Dermis blood vessel endothelial cell (primary cell): ENCODE measurements at regions not wholly inside any gene's neighbourhood (a gene's known extent, or its start where the extent isn't known, plus 50 kb on each side); places are given as distances from the start of the nearest gene placed in this dataset.
A peak's percentile ranks its signal among the peaks of the same experiment; 100 is the strongest.
"Not testable (repeated sequence)": the region's sequence is repeated elsewhere in the genome, so short reads cannot be mapped to it uniquely, and the experiment has no call there.

Source experiments
- DNase-seq: peaks from one replicate; pipeline ENCODE4 v3.0.0; 2010

DNA sequence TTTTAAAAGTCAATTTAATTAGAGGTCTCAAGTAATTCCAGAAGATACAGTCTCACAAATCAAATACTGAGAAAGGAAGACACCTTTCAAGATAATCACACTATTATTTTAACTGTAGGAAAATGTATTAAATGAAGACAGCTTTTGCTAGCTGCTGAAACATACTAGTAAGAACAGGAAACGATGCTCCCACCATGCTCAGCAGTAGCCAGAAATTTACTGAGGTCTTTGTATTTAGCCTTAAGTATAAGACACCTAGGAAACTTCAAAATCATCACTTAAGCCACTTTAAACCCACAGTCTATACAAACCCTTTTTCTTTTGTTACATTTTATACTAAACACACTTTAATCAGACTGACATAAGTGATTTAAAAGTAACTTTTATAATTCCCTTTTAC, 72.7 kb upstream of the NPIPB12 start:
- not testable (repeated sequence) for DNase-seq

DNA sequence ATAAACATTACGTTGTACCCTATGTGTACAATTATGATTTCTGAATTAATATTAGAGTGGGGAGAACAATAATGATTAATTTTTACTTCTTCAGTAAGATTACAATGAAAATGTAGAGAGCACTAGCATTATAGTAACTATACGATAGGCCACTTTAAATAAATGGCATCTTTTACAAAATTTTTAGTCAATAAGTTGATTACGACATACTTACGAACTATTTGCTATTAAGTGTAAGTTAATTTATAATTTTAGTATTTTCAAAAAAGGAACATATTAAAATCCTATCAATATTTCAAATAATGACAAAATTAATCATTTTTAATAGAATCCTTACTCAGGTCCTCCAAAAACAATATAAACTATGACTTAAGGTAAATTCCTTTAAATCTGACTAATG, 75.6 kb upstream of the NPIPB12 start:
- not testable (repeated sequence) for DNase-seq

DNA sequence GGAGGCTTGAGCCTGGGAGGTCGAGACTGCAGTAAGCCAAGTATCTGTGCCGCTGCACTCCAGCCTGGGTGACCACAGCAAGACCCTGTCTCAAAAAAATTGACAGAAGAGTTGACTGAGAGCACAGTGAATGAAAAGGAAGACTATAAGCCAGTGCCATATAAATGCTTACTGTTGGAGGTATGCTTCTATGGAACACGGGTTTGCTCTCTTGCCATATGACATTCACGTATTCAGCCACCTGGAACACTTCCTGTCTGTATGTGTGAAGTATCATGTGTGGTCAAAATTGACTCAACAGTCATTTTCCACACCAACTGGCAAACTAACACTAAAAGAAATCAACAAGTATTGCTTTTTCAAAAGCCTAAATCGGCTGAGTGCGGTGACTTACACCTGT, 71.1 kb upstream of the SPN start:
- DNase-seq, result not testable (repeated sequence)

DNA sequence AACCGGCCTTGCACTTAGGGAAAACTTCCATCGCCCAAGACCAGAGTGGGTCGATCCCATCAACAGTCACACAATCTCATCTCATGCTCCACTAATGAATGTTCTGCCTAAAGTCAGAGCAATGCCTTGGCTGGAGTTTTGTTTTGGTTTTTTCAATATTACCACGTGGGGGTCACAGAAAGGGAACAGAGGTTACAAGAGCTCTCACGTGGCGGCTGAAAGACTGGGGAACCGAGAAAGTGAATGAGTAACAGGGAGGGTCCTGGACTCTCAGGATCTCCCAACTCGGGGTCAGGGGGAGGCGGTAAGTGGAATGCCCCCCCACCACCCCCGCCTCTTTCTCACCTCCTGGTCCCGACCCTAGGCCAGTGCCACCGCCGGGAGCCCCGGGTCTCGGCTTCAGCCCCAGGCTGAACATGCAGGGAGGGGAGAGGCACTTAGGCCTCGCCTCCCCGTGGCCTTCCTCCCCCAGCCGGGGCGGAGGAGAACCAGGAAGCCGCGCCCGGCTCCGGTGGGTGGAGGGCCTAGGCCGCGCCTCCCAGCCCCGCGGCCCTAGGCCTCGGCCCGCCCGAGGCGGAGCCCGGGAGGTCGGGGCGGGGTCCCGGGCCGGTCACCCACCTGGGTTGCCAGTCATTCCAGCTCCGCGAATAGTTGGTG, 68.7 kb upstream of the SPN start:
- peak; percentile 54 for DNase-seq

DNA sequence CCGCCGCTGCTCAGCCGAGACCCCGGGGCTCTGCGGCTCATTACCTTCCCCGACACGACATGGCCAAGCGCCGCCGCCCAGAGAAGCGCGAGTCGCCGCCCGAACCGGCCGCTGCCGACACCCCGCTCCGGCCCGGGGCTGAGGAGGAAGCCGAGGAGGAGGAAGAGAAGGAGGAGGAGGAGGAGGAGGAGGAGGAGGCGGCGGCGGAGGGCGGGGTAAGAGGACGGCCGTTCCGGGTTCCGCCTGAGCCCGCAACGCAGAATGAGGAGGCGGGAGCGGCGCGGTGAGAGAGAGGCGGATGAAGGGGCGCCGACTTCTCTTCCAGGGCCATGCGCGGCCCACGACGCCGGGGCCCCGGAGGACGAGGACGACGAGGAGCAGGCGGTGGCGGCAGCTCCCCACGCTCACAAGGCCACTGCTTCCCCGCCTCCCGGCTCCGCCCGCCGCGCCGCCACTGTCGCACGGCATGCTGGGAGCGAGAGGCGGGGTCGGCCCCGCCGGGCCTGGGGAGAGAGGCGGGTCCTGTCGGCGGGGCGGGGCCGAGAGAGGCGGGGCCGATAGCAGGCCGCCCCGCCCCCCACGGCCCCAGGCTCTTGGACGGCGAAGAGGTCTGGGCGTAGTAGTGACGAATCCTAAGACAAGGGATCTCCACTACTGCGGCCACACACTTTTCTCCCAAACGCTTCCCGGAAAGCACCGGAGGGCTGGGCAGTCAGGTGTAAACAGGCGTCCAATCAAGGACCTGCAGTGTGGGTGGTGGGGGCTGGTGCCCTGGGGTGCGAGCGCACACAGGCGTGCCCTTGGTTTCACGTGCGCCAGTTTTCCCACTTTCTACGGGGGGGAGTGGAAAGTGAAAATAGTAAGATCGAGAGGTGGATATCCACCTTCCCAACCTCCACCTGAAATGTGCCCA, 67.9 kb upstream of the SPN start:
- peak; percentile 85 for DNase-seq

GRCh38 chr16:29597030-29597429, 66.0 kb upstream of the SPN start:
- DNase-seq, result not testable (repeated sequence)

- DNase-seq, result not testable (repeated sequence)
Measured at GRCh38 chr16:29600111-29601000, 62.7 kb upstream of the SPN start.

GRCh38 chr16:29602247-29602625, 60.8 kb upstream of the SPN start:
- DNase-seq, result not testable (repeated sequence)

DNA sequence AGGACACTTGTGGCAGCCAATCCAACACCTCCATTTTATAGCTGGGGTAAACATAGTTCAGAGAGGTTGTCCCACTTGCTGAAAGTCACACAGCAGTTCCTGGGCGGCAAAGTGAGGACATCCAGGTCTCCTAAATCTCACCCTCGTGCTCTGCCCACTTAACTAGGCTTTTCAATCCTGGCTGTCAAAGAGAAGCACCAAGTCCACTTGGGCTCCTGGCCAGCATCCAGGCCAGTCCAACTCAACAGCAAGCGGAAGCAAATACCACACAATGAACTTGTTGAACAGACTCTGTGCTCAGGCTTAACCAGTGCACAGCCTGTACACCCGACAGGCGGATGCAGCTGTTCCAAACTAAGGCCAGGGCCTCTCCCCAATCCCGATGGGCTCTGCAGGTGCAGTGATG, 60.4 kb upstream of the SPN start:
- not testable (repeated sequence) for DNase-seq

DNA sequence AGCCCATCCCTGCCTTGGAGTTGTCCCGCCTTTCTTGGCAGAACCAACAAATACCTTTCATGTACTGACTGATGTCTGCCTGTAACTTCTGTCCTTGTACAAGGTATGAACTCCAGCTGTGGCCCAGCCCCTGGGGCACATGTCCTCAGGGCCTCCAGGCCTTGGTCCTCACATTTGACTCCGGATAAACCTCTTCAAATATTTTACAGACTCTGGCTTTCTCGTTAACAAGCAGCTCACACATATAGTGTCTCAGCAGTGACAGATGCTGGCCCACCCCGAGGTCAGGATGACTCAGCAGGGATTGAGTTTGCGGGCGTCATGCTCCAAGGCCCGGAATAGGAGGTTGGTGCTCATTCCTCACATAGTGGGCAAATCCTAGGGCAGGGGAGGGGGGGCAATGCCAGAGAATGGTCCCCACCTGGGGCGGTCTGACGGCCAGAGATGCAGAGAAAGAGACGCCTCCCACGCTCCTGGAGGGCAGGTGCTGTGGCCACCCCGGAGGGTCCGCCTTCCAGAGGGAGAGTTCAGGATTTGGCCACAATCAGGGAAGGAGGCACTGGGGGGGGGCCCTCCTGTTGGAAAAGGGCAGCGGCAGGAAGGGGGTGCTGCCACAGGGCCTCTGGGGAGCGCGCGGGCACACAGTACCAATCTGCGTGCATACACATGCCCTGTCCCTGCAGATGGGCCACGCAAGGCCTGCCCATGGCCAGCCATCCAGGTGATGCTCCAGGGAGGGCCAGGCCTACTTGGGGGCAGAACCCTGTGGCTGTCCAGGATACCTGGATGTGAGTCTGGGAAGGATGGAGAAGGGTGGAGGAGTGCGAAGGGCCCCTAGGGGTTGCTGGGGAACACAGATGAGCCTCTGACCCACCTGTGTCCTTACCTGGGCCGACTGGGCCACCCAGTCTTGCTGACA, 58.2 kb upstream of the SPN start:
- DNase-seq, result peak; percentile 67

GRCh38 chr16:29605593-29606205, 57.3 kb upstream of the SPN start:
- DNase-seq, result not testable (repeated sequence)

- not testable (repeated sequence) for DNase-seq
Measured at GRCh38 chr16:29606669-29607427, 56.2 kb upstream of the SPN start.

DNA sequence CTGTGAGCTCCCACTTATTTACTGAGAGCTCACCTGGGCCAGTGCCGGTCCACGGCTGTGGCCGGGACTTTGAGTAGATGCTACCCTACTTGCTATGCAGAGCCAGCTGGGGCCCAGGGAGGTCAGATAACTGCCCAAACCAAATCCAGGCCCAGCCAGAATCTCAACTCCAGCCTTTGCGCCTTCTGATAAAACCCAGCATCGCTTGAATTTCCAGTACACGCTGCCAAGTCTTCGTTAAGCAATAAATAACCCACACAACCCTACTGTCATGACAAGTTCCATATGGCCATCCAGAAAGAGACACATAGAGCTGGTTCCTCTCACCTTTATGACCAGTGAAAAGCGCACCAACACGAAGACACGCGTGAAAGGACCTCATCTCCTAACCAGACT, 55.6 kb upstream of the SPN start:
- not testable (repeated sequence) for DNase-seq

- peak; percentile 22 for DNase-seq
Measured at GRCh38 chr16:29612381-29613306, 50.4 kb upstream of the SPN start.
